IgD-negative memory B cell (primary cell): ENCODE measurements at regions not wholly inside any gene's neighbourhood (a gene's known extent, or its start where the extent isn't known, plus 50 kb on each side); places are given as distances from the start of the nearest gene placed in this dataset.
"Not testable (repeated sequence)": the region's sequence is repeated elsewhere in the genome, so short reads cannot be mapped to it uniquely, and the experiment has no call there.

Experiments used
- H3K27ac Mint-ChIP-seq, 3 donors: one replicate each; pipeline ENCODE4 v1.8.0; 2020 to 2022; ENCODE audit warnings: mild to moderate bottlenecking in 3 of 3, mixed read lengths in 3 of 3, moderate library complexity in 1 of 3
- H3K27me3 Mint-ChIP-seq: one replicate; pipeline ENCODE4 v1.8.0; 2021; ENCODE audit warnings: mixed read lengths
- H3K36me3 Mint-ChIP-seq: one replicate; pipeline ENCODE4 v1.8.0; 2020; ENCODE audit warnings: mild to moderate bottlenecking, mixed read lengths
- H3K4me1 Mint-ChIP-seq, 3 donors: one replicate each; pipeline ENCODE4 v1.8.0; 2020 to 2022; ENCODE audit warnings: mixed read lengths in 3 of 3, mild to moderate bottlenecking in 1 of 3
- H3K4me3 Mint-ChIP-seq, 4 donors: one replicate each; pipeline ENCODE4 v1.8.0; 2020 to 2022; ENCODE audit warnings: mild to moderate bottlenecking in 4 of 4, mixed read lengths in 4 of 4, moderate library complexity in 3 of 4
- H3K9me3 Mint-ChIP-seq, 3 donors: one replicate each; pipeline ENCODE4 v1.8.0; 2020 to 2021; ENCODE audit warnings: mixed read lengths in 3 of 3, mild to moderate bottlenecking in 1 of 3

GRCh38 chr11:33982661-33983060 is 68.9 kb upstream of the CAPRIN1 start:
- Mint-ChIP-seq H3K4me3 (no peak overlapping the region), H3K27me3 (peaks cover 8% of the 10 kb centered on the region), H3K9me3 (peaks cover 0 to 2% (median 0%) of the 10 kb centered on the region in 3 donors), H3K4me1 (no peaks in the 10 kb centered on the region), H3K36me3 (no peaks in the 10 kb centered on the region), H3K27ac (no peak overlapping the region)

DNA sequence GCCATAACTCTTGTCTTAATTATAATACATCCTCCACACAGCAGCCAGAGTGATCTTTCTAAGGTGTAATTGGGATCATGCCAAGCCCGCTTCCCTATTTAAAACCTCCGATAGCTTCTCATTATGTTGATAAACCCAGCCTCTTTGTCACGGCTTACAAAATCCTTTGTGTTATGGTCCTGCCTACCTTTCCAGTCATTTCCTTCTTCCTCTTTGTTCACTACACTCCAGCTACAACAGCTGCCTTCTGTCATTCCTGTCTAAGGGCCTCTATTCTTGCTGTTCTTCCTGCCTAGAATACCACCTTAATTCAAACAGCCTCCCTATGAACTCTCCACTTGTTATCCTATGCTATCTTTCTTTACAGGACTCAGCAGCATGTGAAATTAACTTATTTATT is 70.6 kb upstream of the CAPRIN1 start:
- peaks cover 0 to 2% (median 0%) of the 10 kb centered on the region in 3 donors for H3K9me3 Mint-ChIP-seq
- H3K4me3 Mint-ChIP-seq: no peak overlapping the region
- no peaks in the 10 kb centered on the region for H3K4me1 Mint-ChIP-seq
- H3K27me3 Mint-ChIP-seq: peaks cover 5% of the 10 kb centered on the region
- no peak overlapping the region for H3K27ac Mint-ChIP-seq
- H3K36me3 Mint-ChIP-seq: no peaks in the 10 kb centered on the region

GRCh38 chr11:33978376-33978775 is 73.2 kb upstream of the CAPRIN1 start:
- Mint-ChIP-seq H3K4me1 (no peaks in the 10 kb centered on the region), H3K4me3 (no peak overlapping the region), H3K9me3 (no peaks in the 10 kb centered on the region), H3K27ac (no peak overlapping the region), H3K36me3 (no peaks in the 10 kb centered on the region), H3K27me3 (peaks cover 4% of the 10 kb centered on the region)

- Mint-ChIP-seq H3K27me3 (peaks cover 4% of the 10 kb centered on the region), H3K4me3 (no peak overlapping the region), H3K4me1 (no peaks in the 10 kb centered on the region), H3K36me3 (no peaks in the 10 kb centered on the region), H3K27ac (no peak overlapping the region), H3K9me3 (no peaks in the 10 kb centered on the region)
Measured at GRCh38 chr11:33977676-33978075, 73.9 kb upstream of the CAPRIN1 start.

DNA sequence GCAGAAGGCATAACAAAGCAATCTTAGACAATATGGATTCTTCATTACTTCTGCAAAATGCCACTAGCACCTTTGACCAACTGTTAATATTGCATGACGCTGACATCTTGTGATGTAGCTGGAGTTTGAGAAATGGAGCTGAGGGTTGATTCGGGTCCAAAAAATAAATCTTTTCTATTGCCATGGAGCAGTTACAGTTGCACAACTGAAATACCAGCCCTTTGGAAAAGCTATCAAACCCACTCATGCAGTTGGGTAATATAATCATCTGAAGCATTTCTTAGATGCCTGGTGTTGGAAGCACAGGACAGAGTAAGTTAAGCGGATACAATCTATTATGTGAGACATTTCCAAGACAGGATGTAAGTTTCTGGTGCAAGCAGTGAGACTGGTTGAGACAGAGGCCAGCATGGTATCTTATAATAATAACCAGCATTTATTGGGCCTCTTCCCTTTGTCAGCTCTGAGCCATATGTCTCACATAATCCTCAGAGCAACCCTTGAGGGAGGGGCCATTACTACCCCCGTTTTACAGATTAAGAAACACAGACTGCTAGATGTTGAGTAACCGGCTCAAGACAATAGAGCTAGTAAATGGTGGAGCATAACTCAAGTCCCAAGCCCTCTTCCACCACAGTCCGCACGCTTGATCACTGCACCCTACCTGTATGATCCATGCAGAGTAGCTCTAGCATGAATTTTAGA is 74.9 kb upstream of the CAPRIN1 start:
- Mint-ChIP-seq H3K36me3 (no peaks in the 10 kb centered on the region), H3K9me3 (no peaks in the 10 kb centered on the region), H3K4me3 (no peak overlapping the region), H3K27ac (no peak overlapping the region), H3K27me3 (peaks cover 4% of the 10 kb centered on the region), H3K4me1 (no peaks in the 10 kb centered on the region)

- H3K9me3 Mint-ChIP-seq: no peaks in the 10 kb centered on the region
- H3K36me3 Mint-ChIP-seq: no peaks in the 10 kb centered on the region
- H3K27me3 Mint-ChIP-seq: peaks cover 9% of the 10 kb centered on the region
- H3K4me1 Mint-ChIP-seq: peaks cover 0 to 5% (median 2%) of the 10 kb centered on the region in 3 donors
- no peak overlapping the region for H3K4me3 Mint-ChIP-seq
- H3K27ac Mint-ChIP-seq: no peak overlapping the region
Measured at GRCh38 chr11:33974804-33975203, 76.7 kb upstream of the CAPRIN1 start.

DNA sequence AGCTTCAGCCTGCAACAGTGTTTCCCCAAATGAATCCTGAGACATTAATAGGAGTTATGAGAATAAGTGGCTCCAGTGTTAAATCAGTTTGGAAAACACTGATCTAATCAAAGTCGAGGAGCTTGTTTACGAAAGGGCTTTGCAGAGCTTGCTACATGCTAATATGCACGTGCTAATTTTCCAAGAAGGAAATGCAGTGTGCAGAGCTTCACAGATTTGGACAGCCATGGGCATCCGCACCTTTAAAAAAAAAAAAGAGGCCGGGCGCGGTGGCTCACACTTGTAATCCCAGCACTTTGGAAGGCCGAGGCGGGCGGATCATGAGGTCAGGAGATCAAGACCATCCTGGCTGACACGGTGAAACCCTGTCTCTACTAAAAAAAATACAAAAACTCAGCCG is 79.7 kb upstream of the LMO2 start:
- H3K4me1 Mint-ChIP-seq: not testable (repeated sequence)

GRCh38 chr11:33970984-33971466 is 79.1 kb upstream of the LMO2 start:
- peak overlapping the region in 1 of 3 donors; percentile 18 for H3K27ac Mint-ChIP-seq
- H3K27me3 Mint-ChIP-seq: peaks cover 6% of the 10 kb centered on the region
- H3K4me3 Mint-ChIP-seq: no peak overlapping the region
- H3K9me3 Mint-ChIP-seq: no peaks in the 10 kb centered on the region
- H3K4me1 Mint-ChIP-seq: peaks cover 0 to 7% (median 2%) of the 10 kb centered on the region in 3 donors
- H3K36me3 Mint-ChIP-seq: no peaks in the 10 kb centered on the region

More for the DNA sequence above, 79.7 kb upstream of the LMO2 start:
- not testable (repeated sequence) for H3K9me3 Mint-ChIP-seq, H3K27ac Mint-ChIP-seq, H3K4me3 Mint-ChIP-seq, H3K27me3 Mint-ChIP-seq, H3K36me3 Mint-ChIP-seq

DNA sequence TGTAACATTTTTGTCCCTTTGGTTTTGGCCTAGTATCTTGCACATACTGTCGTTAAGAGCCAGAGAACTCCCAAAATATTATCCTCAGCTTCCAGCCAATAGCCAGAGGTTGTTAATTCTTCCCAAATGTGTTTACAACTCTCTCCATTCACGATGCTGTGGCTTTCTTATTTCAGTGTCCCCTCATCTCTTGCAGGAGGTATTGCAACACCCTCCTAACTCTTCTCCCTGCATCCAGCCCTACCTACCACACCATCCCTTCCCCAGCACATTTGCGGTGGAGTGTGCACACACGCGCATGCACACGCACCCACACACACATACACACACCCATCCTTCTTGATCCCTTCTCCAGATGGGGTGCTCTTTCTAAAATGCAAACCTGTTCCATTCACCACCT is 75.6 kb upstream of the LMO2 start:
- Mint-ChIP-seq H3K4me3 (no peak overlapping the region), H3K27me3 (peaks cover 6% of the 10 kb centered on the region), H3K36me3 (no peaks in the 10 kb centered on the region), H3K27ac (peak overlapping the region in 1 of 3 donors; percentile 82), H3K9me3 (no peaks in the 10 kb centered on the region), H3K4me1 (peaks cover 0 to 7% (median 2%) of the 10 kb centered on the region in 3 donors)

- Mint-ChIP-seq H3K27me3 (no peaks in the 10 kb centered on the region), H3K4me3 (no peak overlapping the region), H3K36me3 (no peaks in the 10 kb centered on the region), H3K9me3 (no peaks in the 10 kb centered on the region), H3K27ac (no peak overlapping the region), H3K4me1 (peaks cover 0 to 2% (median 0%) of the 10 kb centered on the region in 3 donors)
Measured at GRCh38 chr11:33965032-33965431, 73.2 kb upstream of the LMO2 start.

DNA sequence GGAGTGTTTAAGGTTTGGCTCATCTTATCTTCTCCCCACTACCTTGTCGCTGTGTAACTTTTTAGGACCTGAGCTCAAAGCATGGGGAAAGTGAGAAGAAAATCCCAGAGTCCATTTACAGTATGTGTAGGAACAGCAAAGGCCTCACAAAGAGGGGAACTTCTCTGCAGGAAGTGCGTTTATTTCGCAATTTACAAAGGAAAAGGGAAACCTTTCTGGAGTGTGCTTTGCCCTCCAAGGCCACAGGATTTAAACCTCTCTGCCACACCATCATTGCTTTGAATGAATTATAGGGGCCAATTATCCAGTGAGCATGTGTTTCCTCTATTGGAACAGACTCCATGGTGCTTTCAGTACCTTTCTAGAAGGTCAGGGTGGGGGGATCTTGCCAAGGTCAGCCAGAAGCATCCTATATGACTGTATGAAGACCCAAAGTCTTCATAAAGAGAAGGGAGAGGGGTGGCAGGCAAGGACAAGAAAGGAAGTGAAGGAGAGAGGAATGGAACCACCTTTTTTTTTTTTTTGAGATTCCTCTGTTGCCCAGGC is 68.1 kb upstream of the LMO2 start:
- no peaks in the 10 kb centered on the region for H3K36me3 Mint-ChIP-seq
- H3K4me3 Mint-ChIP-seq: no peak overlapping the region
- no peaks in the 10 kb centered on the region for H3K27me3 Mint-ChIP-seq
- H3K27ac Mint-ChIP-seq: no peak overlapping the region
- H3K9me3 Mint-ChIP-seq: no peaks in the 10 kb centered on the region
- H3K4me1 Mint-ChIP-seq: no peaks in the 10 kb centered on the region

- H3K4me3 Mint-ChIP-seq: no peak overlapping the region
- no peaks in the 10 kb centered on the region for H3K27me3 Mint-ChIP-seq
- no peaks in the 10 kb centered on the region for H3K36me3 Mint-ChIP-seq
- H3K4me1 Mint-ChIP-seq: no peaks in the 10 kb centered on the region
- no peaks in the 10 kb centered on the region for H3K9me3 Mint-ChIP-seq
- H3K27ac Mint-ChIP-seq: no peak overlapping the region
Measured at GRCh38 chr11:33957304-33957917, 65.5 kb upstream of the LMO2 start.

GRCh38 chr11:33956611-33957010 is 64.7 kb upstream of the LMO2 start:
- H3K9me3 Mint-ChIP-seq: no peaks in the 10 kb centered on the region
- H3K4me1 Mint-ChIP-seq: no peaks in the 10 kb centered on the region
- H3K4me3 Mint-ChIP-seq: no peak overlapping the region
- no peaks in the 10 kb centered on the region for H3K36me3 Mint-ChIP-seq
- H3K27me3 Mint-ChIP-seq: no peaks in the 10 kb centered on the region
- peak overlapping the region in 1 of 3 donors; percentile 8 for H3K27ac Mint-ChIP-seq

DNA sequence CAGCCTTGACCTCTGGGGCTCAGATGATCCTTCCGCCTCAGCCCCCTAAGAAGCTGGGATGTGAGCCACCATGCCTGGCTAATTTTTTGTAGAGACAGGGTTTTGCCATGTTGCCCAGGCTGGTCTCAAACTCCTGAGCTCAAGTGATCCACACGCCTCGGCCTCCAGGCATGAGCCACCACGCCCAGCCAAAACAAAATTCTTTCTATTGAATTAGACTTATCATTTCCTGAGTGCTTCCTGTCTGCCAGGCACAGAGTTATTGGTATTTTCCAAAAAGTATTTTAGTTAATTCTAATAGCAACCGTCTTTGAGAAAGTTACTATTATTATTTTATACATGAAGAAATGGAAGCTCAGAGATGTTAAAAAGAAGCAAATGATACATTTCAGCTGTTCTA is 61.4 kb upstream of the LMO2 start:
- Mint-ChIP-seq H3K36me3 (peaks cover 2% of the 10 kb centered on the region), H3K4me3 (no peak overlapping the region), H3K27ac (no peak overlapping the region), H3K4me1 (peaks cover 0 to 4% (median 0%) of the 10 kb centered on the region in 3 donors), H3K27me3 (no peaks in the 10 kb centered on the region), H3K9me3 (peaks cover 0 to 3% (median 0%) of the 10 kb centered on the region in 3 donors)

DNA sequence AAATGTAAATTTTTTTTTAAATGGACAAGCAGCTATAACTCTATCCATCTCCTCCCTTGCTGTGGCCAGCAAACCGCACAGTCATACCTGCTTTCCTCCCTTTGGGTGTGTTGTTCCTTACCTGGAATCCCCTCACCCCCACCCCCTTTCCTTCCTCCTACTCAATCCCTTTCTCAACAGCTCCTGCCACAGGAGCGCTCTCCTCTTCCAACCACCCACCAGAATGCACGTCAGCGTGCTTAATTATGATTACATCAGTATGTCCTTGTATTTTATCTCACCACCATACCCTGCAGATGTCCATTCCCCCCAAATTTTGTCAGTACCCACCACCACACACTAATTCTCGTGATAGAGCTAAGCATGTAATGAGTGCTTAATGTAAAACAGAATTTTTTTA is 60.9 kb upstream of the LMO2 start:
- Mint-ChIP-seq H3K4me3 (no peak overlapping the region), H3K27me3 (no peaks in the 10 kb centered on the region), H3K27ac (no peak overlapping the region), H3K9me3 (peaks cover 0 to 3% (median 0%) of the 10 kb centered on the region in 3 donors), H3K36me3 (peaks cover 2% of the 10 kb centered on the region), H3K4me1 (peaks cover 0 to 4% (median 0%) of the 10 kb centered on the region in 3 donors)
